Adrenal gland (tissue), 9 donors: ENCODE measurements at regions not wholly inside any gene's neighbourhood (a gene's known extent, or its start where the extent isn't known, plus 50 kb on each side); places are given as distances from the start of the nearest gene placed in this dataset.
A peak's percentile ranks its signal among the peaks of the same experiment; 100 is the strongest.

Experiments
- DNase-seq, 7 donors: peaks; one replicate each; pipeline ENCODE4 v3.0.0-alpha.2; 2019 to 2020
- H3K27ac ChIP-seq, 5 donors: fragments of 200-600 bp; sonication (generic) in 4 of 5; 1 replicate in 3 of 5; 2 replicates in 2 of 5; pipeline versions ENCODE4 v1.5.1 to v1.8.0; 2016 to 2020; ENCODE audit warnings: mild to moderate bottlenecking in 1 of 5
- H3K27me3 ChIP-seq: fragments of 200-600 bp; 2 replicates; pipeline ENCODE4 v1.8.0; 2021
- H3K36me3 ChIP-seq, 2 donors: fragments of 200-600 bp; replicated peaks in 1 of 2; 1 replicate in 1 of 2; 2 replicates in 1 of 2; pipeline versions ENCODE4 v1.5.1 to v1.8.0; 2018 to 2022
- H3K4me1 ChIP-seq, 2 donors: fragments of 200-600 bp; replicated peaks in 1 of 2; 1 replicate in 1 of 2; 2 replicates in 1 of 2; pipeline versions ENCODE4 v1.5.1 to v1.8.0; 2018 to 2021
- H3K4me3 ChIP-seq, 4 donors: fragments of 200-600 bp; sonication (generic) in 3 of 4; one replicate each; pipeline ENCODE4 v1.5.1; 2016 to 2018
- H3K9me3 ChIP-seq, 3 donors: fragments of 200-600 bp; sonication (generic) in 1 of 3; replicated peaks in 1 of 3; 1 replicate in 2 of 3; 2 replicates in 1 of 3; pipeline versions ENCODE4 v1.5.1 to v1.8.0; 2016 to 2021
- POLR2A ChIP-seq, 2 donors: fragments of 450-650 bp; IDR thresholded peaks; one replicate each; pipeline ENCODE4 v1.6.1; 2017; ENCODE audit warnings: antibody characterized with exemption in 2 of 2, mild to moderate bottlenecking in 2 of 2, moderate library complexity in 1 of 2
- WGBS, 4 donors: extraction: QIAGEN DNeasy Blood & Tissue Kit in 2 of 4; methylation state at CpG; one replicate each; pipeline versions ENCODE4 v1.1.5 to v1.1.7; 2013 to 2017; 5-methylcytosine and 5-hydroxymethylcytosine counted together
- intact Hi-C, 2 donors: fragments of 100-400 bp; cut with DNase I; formaldehyde crosslinking; loops; one replicate each; pipeline versions ENCODE4 v1.14.1 to v1.15.0; 2022 to 2023
- TF ChIP-seq, protein P1 (sequence below), 6 experiments: fragments of 450-650 bp in 4 of 6; fragments of 200-600 bp in 2 of 6; sonication (generic) in 1 of 6; IDR thresholded peaks; 1 replicate in 5 of 6; 2 replicates in 1 of 6; pipeline versions ENCODE4 v1.5.1 to v1.8.0; 2016 to 2021; ENCODE audit warnings: antibody characterized with exemption in 6 of 6, mild to moderate bottlenecking in 2 of 6, moderate library complexity in 1 of 6
- donor health status: healthy with polysubstance abuse.
- donor health status: Bipolar disorder and iron deficiency.
- donor health status: DM: yes; HTN: yes; CAD: no.
- donor health status: DM: no; HTN: no; CAD: no.
- donor health status: DM: no; HTN: no; CAD: no.

- Histone ChIP-seq H3K4me1 (peaks cover 0 to 10% of the 10 kb centered on the region in 2 donors), H3K27me3 (no peaks in the 10 kb centered on the region), H3K9me3 (no peaks in the 10 kb centered on the region), H3K27ac (peak overlapping the region in 2 of 5 donors; percentile 17 to 38), H3K36me3 (no peaks in the 10 kb centered on the region), H3K4me3 (no peak overlapping the region)
- DNase-seq = no peak
- TF ChIP-seq, protein P1, sequence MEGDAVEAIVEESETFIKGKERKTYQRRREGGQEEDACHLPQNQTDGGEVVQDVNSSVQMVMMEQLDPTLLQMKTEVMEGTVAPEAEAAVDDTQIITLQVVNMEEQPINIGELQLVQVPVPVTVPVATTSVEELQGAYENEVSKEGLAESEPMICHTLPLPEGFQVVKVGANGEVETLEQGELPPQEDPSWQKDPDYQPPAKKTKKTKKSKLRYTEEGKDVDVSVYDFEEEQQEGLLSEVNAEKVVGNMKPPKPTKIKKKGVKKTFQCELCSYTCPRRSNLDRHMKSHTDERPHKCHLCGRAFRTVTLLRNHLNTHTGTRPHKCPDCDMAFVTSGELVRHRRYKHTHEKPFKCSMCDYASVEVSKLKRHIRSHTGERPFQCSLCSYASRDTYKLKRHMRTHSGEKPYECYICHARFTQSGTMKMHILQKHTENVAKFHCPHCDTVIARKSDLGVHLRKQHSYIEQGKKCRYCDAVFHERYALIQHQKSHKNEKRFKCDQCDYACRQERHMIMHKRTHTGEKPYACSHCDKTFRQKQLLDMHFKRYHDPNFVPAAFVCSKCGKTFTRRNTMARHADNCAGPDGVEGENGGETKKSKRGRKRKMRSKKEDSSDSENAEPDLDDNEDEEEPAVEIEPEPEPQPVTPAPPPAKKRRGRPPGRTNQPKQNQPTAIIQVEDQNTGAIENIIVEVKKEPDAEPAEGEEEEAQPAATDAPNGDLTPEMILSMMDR (IDR thresholded peaks at IDR 0.05) = no peak
- TF ChIP-seq POLR2A (IDR thresholded peaks at IDR 0.05) = no peak
- 60 to 74% (median 69%) methylated on average over 6 of the region's 6 CpGs for WGBS, 4 donors
- intact Hi-C loops = no loop called here
These were observed 95.2 kb downstream of the PSMG1 start for GRCh38 chr21:39088031-39088370.

DNA sequence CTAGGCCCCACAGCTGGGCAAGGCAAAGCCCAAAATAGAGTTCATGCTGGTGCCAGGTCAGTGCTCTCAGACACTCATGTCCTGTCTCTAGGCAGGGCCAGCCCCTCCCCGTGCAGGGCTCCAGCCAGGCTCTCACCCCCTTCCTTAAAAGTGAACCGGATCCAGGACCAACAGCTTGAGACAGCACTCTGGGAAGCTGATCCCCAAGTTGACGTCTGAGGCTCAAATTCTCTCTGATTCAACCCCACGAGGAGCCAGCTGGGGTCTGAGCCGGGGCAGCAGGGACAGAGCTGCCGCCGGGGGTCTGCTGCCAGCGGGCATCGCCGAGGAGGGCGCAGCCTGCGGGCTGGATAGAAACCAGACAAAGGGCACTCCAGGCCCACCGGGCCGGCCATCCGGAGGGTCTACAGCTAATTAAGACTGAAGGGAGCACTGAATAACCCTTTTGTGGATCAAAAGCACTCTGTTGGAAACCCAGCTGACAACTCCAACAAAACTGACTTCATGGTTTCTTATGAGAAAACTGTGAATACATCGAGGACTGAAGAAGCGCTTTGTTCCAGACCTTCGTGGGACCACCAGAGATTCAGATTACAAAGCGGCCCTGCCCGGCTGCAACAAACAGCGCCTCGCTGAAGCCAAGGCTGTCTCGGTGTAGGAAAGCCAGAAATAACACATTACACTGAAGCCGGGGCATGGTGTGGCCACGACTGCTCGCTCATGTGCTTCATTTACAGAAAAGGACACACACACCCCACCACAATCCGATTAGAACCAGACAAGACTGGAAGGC, 95.8 kb downstream of the PSMG1 start:
- peaks cover 0 to 10% of the 10 kb centered on the region in 2 donors for H3K4me1 ChIP-seq
- no peaks in the 10 kb centered on the region for H3K9me3 ChIP-seq
- no peak overlapping the region for H3K4me3 ChIP-seq
- no peaks in the 10 kb centered on the region for H3K36me3 ChIP-seq
- intact Hi-C loops = no loop called here
- DNase-seq = no peak
- 63 to 76% (median 71%) methylated on average over 15 to 27 of the region's 27 CpGs for WGBS, 4 donors
- peak overlapping the region in 2 of 5 donors; percentile 17 to 38 for H3K27ac ChIP-seq
- TF ChIP-seq, protein P1 (IDR thresholded peaks at IDR 0.05) = no peak
- TF ChIP-seq POLR2A (IDR thresholded peaks at IDR 0.05) = no peak
- H3K27me3 ChIP-seq = no peaks in the 10 kb centered on the region

DNA sequence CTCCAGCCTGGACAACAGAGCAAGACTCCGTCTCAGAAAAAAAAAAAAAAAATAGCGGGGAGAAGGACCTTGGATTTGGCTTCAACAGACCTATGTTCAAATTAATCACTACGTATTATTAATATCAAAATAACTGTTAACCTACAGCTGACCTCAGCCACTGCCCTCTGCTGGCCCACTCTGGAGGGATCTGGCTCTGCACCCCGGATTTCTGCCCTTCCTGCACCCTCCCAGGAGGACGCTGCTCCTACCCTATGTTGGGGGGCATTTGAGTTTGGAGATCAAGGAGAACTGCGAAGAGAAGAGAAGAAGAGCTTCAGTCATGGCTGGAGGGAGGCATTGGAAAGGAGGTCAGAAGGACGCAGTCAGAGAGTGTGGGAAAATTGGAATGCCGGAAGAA, 96.7 kb downstream of the PSMG1 start:
- intact Hi-C loops = no loop called here
- Histone ChIP-seq H3K4me1 (peaks cover 0 to 10% of the 10 kb centered on the region in 2 donors), H3K27ac (no peak overlapping the region)

GRCh38 chr21:39085843-39086405, 97.3 kb downstream of the PSMG1 start:
- Histone ChIP-seq H3K27ac (no peak overlapping the region), H3K9me3 (no peaks in the 10 kb centered on the region), H3K4me3 (no peak overlapping the region), H3K27me3 (no peaks in the 10 kb centered on the region), H3K36me3 (no peaks in the 10 kb centered on the region), H3K4me1 (peaks cover 0 to 10% of the 10 kb centered on the region in 2 donors)
- intact Hi-C loops = no loop called here
- TF ChIP-seq POLR2A (IDR thresholded peaks at IDR 0.05) = no peak
- TF ChIP-seq, protein P1 (IDR thresholded peaks at IDR 0.05) = no peak
- DNase-seq = no peak
- WGBS, 4 donors = 84 to 92% (median 85%) methylated on average over 6 of the region's 6 CpGs

More for the DNA sequence above, 96.7 kb downstream of the PSMG1 start:
- H3K4me3 ChIP-seq = no peak overlapping the region
- DNase-seq = no peak
- H3K36me3 ChIP-seq = no peaks in the 10 kb centered on the region
- no peaks in the 10 kb centered on the region for H3K27me3 ChIP-seq
- no peaks in the 10 kb centered on the region for H3K9me3 ChIP-seq
- whole genome bisulfite sequencing, 4 donors = 83 to 85% (median 83%) methylated on average over 8 of the region's 8 CpGs
- TF ChIP-seq POLR2A (IDR thresholded peaks at IDR 0.05) = no peak
- TF ChIP-seq, protein P1 (IDR thresholded peaks at IDR 0.05) = no peak
